ENCODE measurements at regions not wholly inside any gene's neighbourhood (a gene's known extent, or its start where the extent isn't known, plus 50 kb on each side); places are given as distances from the start of the nearest gene placed in this dataset.
A peak's percentile ranks its signal among the peaks of the same experiment; 100 is the strongest.

GRCh38 chr3:40653001-40653400 lies 128.2 kb downstream of the ZNF621 start:
- no peak overlapping the region for H3K27ac ChIP-seq (ENCODE audit: low read depth, low read length)
- H3K27ac Mint-ChIP-seq = no peak overlapping the region
- H3K9me3 ChIP-seq (ENCODE audit: low read length) = no peaks in the 10 kb centered on the region
- H3K4me1 Mint-ChIP-seq = no peaks in the 10 kb centered on the region
- no peaks in the 10 kb centered on the region for H3K36me3 Mint-ChIP-seq
- peaks cover 4 to 8% of the 10 kb centered on the region in 2 donors for H3K27me3 Mint-ChIP-seq
- no peak overlapping the region for H3K4me3 Mint-ChIP-seq
- H3K4me1 ChIP-seq (ENCODE audit: insufficient read depth, low read length) = no peaks in the 10 kb centered on the region
- DNase-seq = no peak
- no peaks in the 10 kb centered on the region for H3K9me3 Mint-ChIP-seq
- no peak overlapping the region for H3K4me3 ChIP-seq (ENCODE audit: low read length)
- ChIA-PET POLR2A (no interaction called here), CTCF (no interaction called here)
- no peaks in the 10 kb centered on the region for H3K27me3 ChIP-seq (ENCODE audit: insufficient read depth, low read length, poor library complexity, severe bottlenecking)
- H3K36me3 ChIP-seq (ENCODE audit: insufficient read depth, low read length) = no peaks in the 10 kb centered on the region

- ChIA-PET CTCF (no interaction called here), POLR2A (no interaction called here)
- Mint-ChIP-seq H3K4me3 (no peak overlapping the region), H3K27me3 (peaks cover 3 to 8% of the 10 kb centered on the region in 2 donors), H3K4me1 (no peaks in the 10 kb centered on the region), H3K27ac (no peak overlapping the region), H3K9me3 (peaks cover 0 to 2% (median 0%) of the 10 kb centered on the region in 5 donors), H3K36me3 (no peaks in the 10 kb centered on the region)
- H3K9me3 ChIP-seq (ENCODE audit: low read length) = no peaks in the 10 kb centered on the region
- no peaks in the 10 kb centered on the region for H3K27me3 ChIP-seq (ENCODE audit: insufficient read depth, low read length, poor library complexity, severe bottlenecking)
- no peak overlapping the region for H3K4me3 ChIP-seq (ENCODE audit: low read length)
- H3K4me1 ChIP-seq (ENCODE audit: insufficient read depth, low read length) = no peaks in the 10 kb centered on the region
- H3K27ac ChIP-seq (ENCODE audit: low read depth, low read length) = no peak overlapping the region
- H3K36me3 ChIP-seq (ENCODE audit: insufficient read depth, low read length) = no peaks in the 10 kb centered on the region
- no peak for DNase-seq
Observed at GRCh38 chr3:40653878-40654277, 129.1 kb downstream of the ZNF621 start.

- no peaks in the 10 kb centered on the region for H3K36me3 ChIP-seq (ENCODE audit: insufficient read depth, low read length)
- no peak overlapping the region for H3K27ac ChIP-seq (ENCODE audit: low read depth, low read length)
- ChIA-PET CTCF (no interaction called here), POLR2A (no interaction called here)
- Mint-ChIP-seq H3K27me3 (peaks cover 3% of the 10 kb centered on the region in 2 donors), H3K27ac (no peak overlapping the region), H3K36me3 (no peaks in the 10 kb centered on the region), H3K4me3 (no peak overlapping the region), H3K9me3 (peaks cover 0 to 2% (median 0%) of the 10 kb centered on the region in 5 donors), H3K4me1 (no peaks in the 10 kb centered on the region)
- H3K4me3 ChIP-seq (ENCODE audit: low read length) = no peak overlapping the region
- no peak for DNase-seq
- H3K27me3 ChIP-seq (ENCODE audit: insufficient read depth, low read length, poor library complexity, severe bottlenecking) = no peaks in the 10 kb centered on the region
- H3K9me3 ChIP-seq (ENCODE audit: low read length) = no peaks in the 10 kb centered on the region
- no peaks in the 10 kb centered on the region for H3K4me1 ChIP-seq (ENCODE audit: insufficient read depth, low read length)
Observed at GRCh38 chr3:40655551-40655950, 130.8 kb downstream of the ZNF621 start.

- no peak overlapping the region for H3K27ac ChIP-seq (ENCODE audit: low read depth, low read length)
- H3K4me1 ChIP-seq (ENCODE audit: insufficient read depth, low read length) = no peaks in the 10 kb centered on the region
- ChIA-PET POLR2A (no interaction called here), CTCF (no interaction called here)
- no peaks in the 10 kb centered on the region for H3K27me3 ChIP-seq (ENCODE audit: insufficient read depth, low read length, poor library complexity, severe bottlenecking)
- H3K4me3 ChIP-seq (ENCODE audit: low read length) = no peak overlapping the region
- Mint-ChIP-seq H3K9me3 (peaks cover 0 to 2% (median 0%) of the 10 kb centered on the region in 5 donors), H3K27me3 (peaks cover 3 to 10% of the 10 kb centered on the region in 2 donors), H3K36me3 (no peaks in the 10 kb centered on the region), H3K4me3 (no peak overlapping the region), H3K27ac (no peak overlapping the region), H3K4me1 (no peaks in the 10 kb centered on the region)
- H3K36me3 ChIP-seq (ENCODE audit: insufficient read depth, low read length) = no peaks in the 10 kb centered on the region
- no peak for DNase-seq
- H3K9me3 ChIP-seq (ENCODE audit: low read length) = no peaks in the 10 kb centered on the region
Observed at GRCh38 chr3:40657623-40658022, 132.9 kb downstream of the ZNF621 start.

GRCh38 chr3:40658305-40658704 lies 133.5 kb downstream of the ZNF621 start:
- H3K27me3 Mint-ChIP-seq = peaks cover 0 to 10% of the 10 kb centered on the region in 2 donors
- H3K9me3 ChIP-seq (ENCODE audit: low read length) = no peaks in the 10 kb centered on the region
- DNase-seq = no peak
- H3K4me3 Mint-ChIP-seq = no peak overlapping the region
- H3K27me3 ChIP-seq (ENCODE audit: insufficient read depth, low read length, poor library complexity, severe bottlenecking) = no peaks in the 10 kb centered on the region
- no peaks in the 10 kb centered on the region for H3K4me1 ChIP-seq (ENCODE audit: insufficient read depth, low read length)
- H3K9me3 Mint-ChIP-seq = peaks cover 0 to 2% (median 0%) of the 10 kb centered on the region in 5 donors
- H3K36me3 Mint-ChIP-seq = no peaks in the 10 kb centered on the region
- POLR2A ChIA-PET = no interaction called here
- no peak overlapping the region for H3K4me3 ChIP-seq (ENCODE audit: low read length)
- no peaks in the 10 kb centered on the region for H3K4me1 Mint-ChIP-seq
- CTCF ChIA-PET = no interaction called here
- no peaks in the 10 kb centered on the region for H3K36me3 ChIP-seq (ENCODE audit: insufficient read depth, low read length)
- no peak overlapping the region for H3K27ac Mint-ChIP-seq
- H3K27ac ChIP-seq (ENCODE audit: low read depth, low read length) = no peak overlapping the region

- no peak overlapping the region for H3K4me3 ChIP-seq (ENCODE audit: low read length)
- H3K36me3 ChIP-seq (ENCODE audit: insufficient read depth, low read length) = no peaks in the 10 kb centered on the region
- H3K27ac ChIP-seq (ENCODE audit: low read depth, low read length) = no peak overlapping the region
- no peaks in the 10 kb centered on the region for H3K4me1 ChIP-seq (ENCODE audit: insufficient read depth, low read length)
- Mint-ChIP-seq H3K4me3 (no peak overlapping the region), H3K4me1 (no peaks in the 10 kb centered on the region), H3K27ac (no peak overlapping the region), H3K27me3 (peaks cover 1 to 24% of the 10 kb centered on the region in 2 donors), H3K36me3 (no peaks in the 10 kb centered on the region), H3K9me3 (peaks cover 0 to 2% (median 0%) of the 10 kb centered on the region in 5 donors)
- CTCF ChIA-PET = no interaction called here
- POLR2A ChIA-PET = no interaction called here
- H3K9me3 ChIP-seq (ENCODE audit: low read length) = no peaks in the 10 kb centered on the region
- no peaks in the 10 kb centered on the region for H3K27me3 ChIP-seq (ENCODE audit: insufficient read depth, low read length, poor library complexity, severe bottlenecking)
- no peak for DNase-seq
Observed at GRCh38 chr3:40660554-40660953, 135.8 kb downstream of the ZNF621 start.

- CTCF ChIA-PET = no interaction called here
- no peak for DNase-seq
- POLR2A ChIA-PET = no interaction called here
Observed at GRCh38 chr3:40661284-40661683, 136.5 kb downstream of the ZNF621 start.

GRCh38 chr3:40663280-40663679 lies 138.5 kb downstream of the ZNF621 start:
- POLR2A ChIA-PET = no interaction called here
- H3K4me1 Mint-ChIP-seq = no peaks in the 10 kb centered on the region
- H3K9me3 Mint-ChIP-seq = peaks cover 0 to under 1% (median 0%) of the 10 kb centered on the region in 5 donors

More at GRCh38 chr3:40661284-40661683, 136.5 kb downstream of the ZNF621 start:
- no peak overlapping the region for H3K4me3 Mint-ChIP-seq
- H3K27me3 ChIP-seq (ENCODE audit: insufficient read depth, low read length, poor library complexity, severe bottlenecking) = no peaks in the 10 kb centered on the region
- H3K9me3 ChIP-seq (ENCODE audit: low read length) = no peaks in the 10 kb centered on the region
- H3K4me1 ChIP-seq (ENCODE audit: insufficient read depth, low read length) = no peaks in the 10 kb centered on the region
- H3K4me3 ChIP-seq (ENCODE audit: low read length) = no peak overlapping the region
- no peak overlapping the region for H3K27ac ChIP-seq (ENCODE audit: low read depth, low read length)
- no peaks in the 10 kb centered on the region for H3K36me3 Mint-ChIP-seq
- H3K27me3 Mint-ChIP-seq = peaks cover 4 to 28% of the 10 kb centered on the region in 2 donors
- no peaks in the 10 kb centered on the region for H3K4me1 Mint-ChIP-seq
- peaks cover 0 to 2% (median 0%) of the 10 kb centered on the region in 5 donors for H3K9me3 Mint-ChIP-seq
- no peak overlapping the region for H3K27ac Mint-ChIP-seq
- H3K36me3 ChIP-seq (ENCODE audit: insufficient read depth, low read length) = no peaks in the 10 kb centered on the region

GRCh38 chr3:40669176-40669575 lies 144.4 kb downstream of the ZNF621 start:
- Histone ChIP-seq H3K4me1 (ENCODE audit: insufficient read depth, low read length) (no peaks in the 10 kb centered on the region), H3K4me3 (ENCODE audit: low read length) (no peak overlapping the region), H3K36me3 (ENCODE audit: insufficient read depth, low read length) (no peaks in the 10 kb centered on the region), H3K9me3 (ENCODE audit: low read length) (no peaks in the 10 kb centered on the region), H3K27me3 (ENCODE audit: insufficient read depth, low read length, poor library complexity, severe bottlenecking) (no peaks in the 10 kb centered on the region), H3K27ac (ENCODE audit: low read depth, low read length) (no peak overlapping the region)
- H3K4me3 Mint-ChIP-seq = no peak overlapping the region
- H3K27ac Mint-ChIP-seq = peak overlapping the region in 1 of 8 donors; percentile 15
- CTCF ChIA-PET = no interaction called here
- peaks cover 4 to 27% of the 10 kb centered on the region in 2 donors for H3K27me3 Mint-ChIP-seq
- H3K36me3 Mint-ChIP-seq = no peaks in the 10 kb centered on the region
- no peaks in the 10 kb centered on the region for H3K4me1 Mint-ChIP-seq
- no peak for DNase-seq
- peaks cover 0 to 3% (median 1%) of the 10 kb centered on the region in 5 donors for H3K9me3 Mint-ChIP-seq
- POLR2A ChIA-PET = no interaction called here

More at GRCh38 chr3:40663280-40663679, 138.5 kb downstream of the ZNF621 start:
- Mint-ChIP-seq H3K36me3 (no peaks in the 10 kb centered on the region), H3K4me3 (no peak overlapping the region), H3K27me3 (peaks cover 4 to 28% of the 10 kb centered on the region in 2 donors), H3K27ac (no peak overlapping the region)
- Histone ChIP-seq H3K4me3 (ENCODE audit: low read length) (no peak overlapping the region), H3K4me1 (ENCODE audit: insufficient read depth, low read length) (no peaks in the 10 kb centered on the region), H3K27ac (ENCODE audit: low read depth, low read length) (no peak overlapping the region), H3K36me3 (ENCODE audit: insufficient read depth, low read length) (no peaks in the 10 kb centered on the region), H3K27me3 (ENCODE audit: insufficient read depth, low read length, poor library complexity, severe bottlenecking) (no peaks in the 10 kb centered on the region), H3K9me3 (ENCODE audit: low read length) (no peaks in the 10 kb centered on the region)
- CTCF ChIA-PET = no interaction called here
- DNase-seq = no peak
